Left lobe of liver (tissue), 2 donors: ENCODE measurements at regions not wholly inside any gene's neighbourhood (a gene's known extent, or its start where the extent isn't known, plus 50 kb on each side); places are given as distances from the start of the nearest gene placed in this dataset.

Experiments used
- ATAC-seq: fragments of 200-7000 bp; cut with Tn5 transposase; one replicate; pipeline ENCODE4 v1.9.1; 2020; ENCODE audit warnings: mild to moderate bottlenecking, moderate library complexity
- DNase-seq: peaks from one replicate; pipeline ENCODE4 v3.0.0-alpha.2; 2020; ENCODE audit warnings: low spot score
- donor health status: DM: no; HTN: no; CAD: no; lungs with moderate emphysema.
- donor health status: DM: no; HTN: yes; CAD: no.

GRCh38 chr5:103620851-103621547 lies 58.4 kb upstream of the NUDT12 start:
- DNase-seq (no peak), ATAC-seq (no peak)

GRCh38 chr5:103617913-103618312 lies 55.3 kb upstream of the NUDT12 start:
- peak; percentile 23 for ATAC-seq

DNA sequence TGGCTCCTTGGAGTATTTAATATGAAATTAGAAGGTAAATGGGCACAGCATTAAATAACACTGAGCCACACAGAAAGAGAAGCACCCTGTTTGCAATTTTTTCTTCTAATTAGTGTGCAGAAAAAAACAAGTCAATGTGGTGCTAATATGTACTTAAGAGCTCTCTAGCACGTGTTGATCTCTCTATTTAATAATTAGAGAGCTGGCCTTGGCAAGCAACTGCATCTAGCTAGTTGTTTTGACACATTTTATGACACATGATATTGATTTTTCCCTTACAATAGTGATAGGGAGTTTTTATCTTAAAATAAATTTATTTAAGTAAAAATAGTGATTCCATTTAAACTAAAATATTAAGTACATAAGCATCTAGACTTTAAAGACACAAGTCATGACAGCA lies 54.5 kb upstream of the NUDT12 start:
- ATAC-seq (no peak), DNase-seq (no peak)

More at GRCh38 chr5:103617913-103618312, 55.3 kb upstream of the NUDT12 start:
- no peak for DNase-seq

GRCh38 chr5:103612545-103612944 lies 50.0 kb upstream of the NUDT12 start:
- DNase-seq (no peak), ATAC-seq (no peak)
